Gastroesophageal sphincter (tissue), 3 donors: ENCODE measurements at regions not wholly inside any gene's neighbourhood (a gene's known extent, or its start where the extent isn't known, plus 50 kb on each side); places are given as distances from the start of the nearest gene placed in this dataset.

Experiments used
- EP300 ChIP-seq: sonication (generic); formaldehyde crosslinking; IDR thresholded peaks from one replicate; pipeline ENCODE4 v1.6.1; 2017; ENCODE audit warnings: antibody characterized with exemption, mild to moderate bottlenecking
- POLR2A ChIP-seq, 2 donors: fragments of 450-650 bp; IDR thresholded peaks; one replicate each; pipeline ENCODE4 v1.6.1; 2017; ENCODE audit warnings: antibody characterized with exemption in 2 of 2, mild to moderate bottlenecking in 2 of 2, moderate library complexity in 1 of 2
- TF ChIP-seq, protein P1 (sequence below), 4 experiments: fragments of 200-600 bp in 2 of 4; fragments of 450-650 bp in 2 of 4; sonication (generic) in 1 of 4; IDR thresholded peaks; one replicate each; pipeline ENCODE4 v1.5.1; 2017 to 2019; ENCODE audit warnings: antibody characterized with exemption in 4 of 4, mild to moderate bottlenecking in 2 of 4, moderate library complexity in 2 of 4

DNA sequence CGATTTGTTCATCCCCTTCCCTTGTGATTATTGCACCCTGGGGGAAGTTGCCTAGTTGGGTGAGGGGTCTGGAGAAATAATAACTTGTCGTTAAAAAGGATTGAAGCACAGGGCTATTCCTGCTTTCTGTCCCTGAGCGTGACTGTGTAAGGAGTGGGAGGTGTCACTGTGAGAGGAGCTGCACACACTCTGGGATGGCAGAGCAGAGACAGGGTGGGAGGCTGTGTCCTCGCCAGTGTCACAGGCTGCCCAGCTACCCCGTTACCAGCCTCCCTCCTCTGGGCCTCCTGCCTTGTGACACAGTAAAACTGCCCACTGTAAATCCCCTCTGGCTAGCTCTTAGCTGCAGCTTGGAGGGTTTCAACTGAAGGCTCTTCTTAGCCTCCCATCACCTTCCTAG lies 460.6 kb downstream of the AACS start:
- TF ChIP-seq, protein P1, sequence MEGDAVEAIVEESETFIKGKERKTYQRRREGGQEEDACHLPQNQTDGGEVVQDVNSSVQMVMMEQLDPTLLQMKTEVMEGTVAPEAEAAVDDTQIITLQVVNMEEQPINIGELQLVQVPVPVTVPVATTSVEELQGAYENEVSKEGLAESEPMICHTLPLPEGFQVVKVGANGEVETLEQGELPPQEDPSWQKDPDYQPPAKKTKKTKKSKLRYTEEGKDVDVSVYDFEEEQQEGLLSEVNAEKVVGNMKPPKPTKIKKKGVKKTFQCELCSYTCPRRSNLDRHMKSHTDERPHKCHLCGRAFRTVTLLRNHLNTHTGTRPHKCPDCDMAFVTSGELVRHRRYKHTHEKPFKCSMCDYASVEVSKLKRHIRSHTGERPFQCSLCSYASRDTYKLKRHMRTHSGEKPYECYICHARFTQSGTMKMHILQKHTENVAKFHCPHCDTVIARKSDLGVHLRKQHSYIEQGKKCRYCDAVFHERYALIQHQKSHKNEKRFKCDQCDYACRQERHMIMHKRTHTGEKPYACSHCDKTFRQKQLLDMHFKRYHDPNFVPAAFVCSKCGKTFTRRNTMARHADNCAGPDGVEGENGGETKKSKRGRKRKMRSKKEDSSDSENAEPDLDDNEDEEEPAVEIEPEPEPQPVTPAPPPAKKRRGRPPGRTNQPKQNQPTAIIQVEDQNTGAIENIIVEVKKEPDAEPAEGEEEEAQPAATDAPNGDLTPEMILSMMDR (IDR thresholded peaks at IDR 0.05): no peak
- no peak for TF ChIP-seq EP300
- TF ChIP-seq POLR2A (IDR thresholded peaks at IDR 0.05): no peak
